ENCODE measurements at regions not wholly inside any gene's neighbourhood (a gene's known extent, or its start where the extent isn't known, plus 50 kb on each side); places are given as distances from the start of the nearest gene placed in this dataset.

DNA sequence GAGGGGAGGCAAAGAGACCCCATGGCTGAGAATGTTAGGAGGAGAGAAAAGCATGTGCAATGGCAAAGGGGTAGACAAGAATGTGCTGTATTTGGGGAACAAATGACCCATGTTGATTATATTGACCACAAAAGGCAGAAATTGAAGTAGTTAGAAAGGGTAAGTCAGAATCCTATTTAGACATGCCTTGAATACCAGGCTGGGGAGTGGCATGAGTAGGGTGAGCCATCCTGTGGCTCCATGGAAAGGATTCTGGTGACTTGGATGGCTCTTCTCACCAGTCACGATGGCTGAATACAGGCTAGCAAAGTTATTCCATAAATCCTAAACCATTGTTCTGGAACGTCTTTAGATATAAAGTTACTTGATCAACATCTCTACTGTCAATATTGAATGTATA is 73.4 kb upstream of the MEF2C start:
- no peak for DNase-seq (ENCODE audit: low spot score)

DNA sequence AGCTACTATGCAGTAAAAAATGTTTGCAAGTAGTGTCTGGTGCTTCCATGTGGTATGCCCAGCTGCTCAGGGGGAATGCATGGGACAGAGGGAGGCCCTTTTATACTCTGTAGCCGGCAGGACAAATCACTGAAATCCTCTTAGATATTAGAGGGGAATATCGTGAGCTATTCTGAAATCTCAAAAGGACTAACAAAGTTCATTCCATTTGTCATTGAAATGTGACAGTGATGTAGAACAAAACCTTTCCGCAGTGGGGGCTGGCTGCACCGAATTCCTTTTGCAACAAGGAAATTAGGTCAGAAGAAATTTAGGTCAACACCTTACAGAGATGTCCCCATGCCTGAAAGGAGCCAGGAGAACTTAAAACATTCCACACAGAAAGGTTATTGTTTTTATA is 72.4 kb upstream of the MEF2C start:
- no peak for DNase-seq (ENCODE audit: low spot score)

DNA sequence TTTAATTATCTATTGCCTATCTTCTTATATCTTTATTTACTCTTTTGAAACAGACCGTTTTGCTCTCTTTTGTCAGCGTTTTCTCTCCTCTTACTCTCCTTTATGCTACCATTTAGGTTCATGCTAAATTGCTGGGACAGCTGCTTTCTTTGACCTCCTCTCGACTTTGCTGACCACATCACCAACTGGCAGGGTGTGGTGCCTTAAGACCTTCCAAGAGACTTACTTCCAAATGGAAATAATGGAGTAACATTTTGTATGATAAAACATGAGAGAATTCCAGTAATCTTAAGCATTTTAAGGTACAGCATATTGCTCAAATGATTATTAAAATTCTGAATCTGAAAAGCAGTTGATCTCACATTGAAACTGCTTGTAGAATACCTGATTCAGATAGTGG is 71.5 kb upstream of the MEF2C start:
- no peak for DNase-seq (ENCODE audit: low spot score)

DNA sequence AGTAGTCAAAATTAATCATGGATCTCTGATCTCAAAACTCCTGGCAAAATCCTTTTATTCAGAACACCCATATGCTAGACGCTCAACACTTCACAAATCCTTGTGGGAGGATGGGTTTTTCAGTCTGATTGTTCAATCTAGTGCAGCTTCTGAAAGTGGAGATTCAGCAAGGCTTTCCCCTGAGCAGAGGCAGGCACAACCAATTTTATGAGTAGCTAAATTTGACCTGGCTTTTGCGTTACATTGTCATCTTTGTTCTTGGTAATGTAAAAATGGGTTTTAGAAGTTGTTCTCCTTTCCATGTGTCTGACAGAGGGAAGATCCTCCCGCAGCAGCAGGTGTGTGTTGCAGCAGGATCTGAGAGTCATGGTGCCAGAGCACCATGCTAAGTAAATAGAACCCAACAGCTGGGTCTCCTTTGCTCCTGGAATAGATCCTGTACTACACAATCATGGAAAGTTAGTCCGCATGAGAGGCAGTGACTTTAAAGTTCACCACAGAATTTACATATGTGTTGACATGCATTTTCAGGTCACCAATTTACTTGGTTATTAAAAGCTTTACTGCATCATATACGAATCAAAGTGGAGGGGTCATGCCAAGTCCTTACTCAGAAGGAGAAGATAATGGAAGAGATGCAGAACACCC is 70.1 kb upstream of the MEF2C start:
- no peak for DNase-seq (ENCODE audit: low spot score)

DNA sequence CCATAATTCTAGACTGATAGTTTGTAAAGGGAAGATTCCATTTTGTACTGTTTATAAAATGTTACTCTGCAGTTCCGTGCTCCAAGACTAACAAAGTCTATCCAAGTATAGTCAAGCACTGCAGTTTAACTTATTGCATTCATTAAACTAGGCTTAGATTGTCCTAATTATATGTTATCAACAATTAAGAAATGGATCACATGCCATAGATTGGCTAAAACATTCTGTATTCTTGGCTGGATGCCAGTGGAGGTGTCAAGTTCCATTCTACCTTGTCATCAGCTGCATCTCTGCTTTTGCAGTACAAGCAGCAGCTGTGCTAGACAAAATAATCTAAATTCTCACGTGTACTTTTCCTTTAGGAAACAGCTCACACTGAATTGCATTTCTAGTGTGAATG is 69.4 kb upstream of the MEF2C start:
- DNase-seq (ENCODE audit: low spot score): no peak

DNA sequence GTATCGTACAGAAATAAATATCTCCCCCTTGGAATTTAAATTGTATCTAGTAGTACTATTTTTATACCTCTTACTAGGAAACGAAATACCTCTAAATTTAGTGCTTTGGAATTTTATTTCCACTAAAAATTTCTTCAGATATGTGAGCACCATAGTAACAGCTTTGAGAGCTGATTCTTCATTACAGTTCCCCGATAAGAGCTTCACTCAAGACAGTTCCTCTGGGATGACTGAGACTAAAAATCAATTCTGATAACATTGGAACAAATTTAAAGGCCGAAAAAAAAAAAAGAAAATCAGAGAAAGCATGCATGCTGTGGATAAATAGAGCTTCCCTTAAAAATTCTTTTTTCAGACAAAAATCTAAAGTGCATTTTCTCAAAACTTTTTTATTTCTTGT is 68.5 kb upstream of the MEF2C start:
- DNase-seq (ENCODE audit: low spot score): no peak

DNA sequence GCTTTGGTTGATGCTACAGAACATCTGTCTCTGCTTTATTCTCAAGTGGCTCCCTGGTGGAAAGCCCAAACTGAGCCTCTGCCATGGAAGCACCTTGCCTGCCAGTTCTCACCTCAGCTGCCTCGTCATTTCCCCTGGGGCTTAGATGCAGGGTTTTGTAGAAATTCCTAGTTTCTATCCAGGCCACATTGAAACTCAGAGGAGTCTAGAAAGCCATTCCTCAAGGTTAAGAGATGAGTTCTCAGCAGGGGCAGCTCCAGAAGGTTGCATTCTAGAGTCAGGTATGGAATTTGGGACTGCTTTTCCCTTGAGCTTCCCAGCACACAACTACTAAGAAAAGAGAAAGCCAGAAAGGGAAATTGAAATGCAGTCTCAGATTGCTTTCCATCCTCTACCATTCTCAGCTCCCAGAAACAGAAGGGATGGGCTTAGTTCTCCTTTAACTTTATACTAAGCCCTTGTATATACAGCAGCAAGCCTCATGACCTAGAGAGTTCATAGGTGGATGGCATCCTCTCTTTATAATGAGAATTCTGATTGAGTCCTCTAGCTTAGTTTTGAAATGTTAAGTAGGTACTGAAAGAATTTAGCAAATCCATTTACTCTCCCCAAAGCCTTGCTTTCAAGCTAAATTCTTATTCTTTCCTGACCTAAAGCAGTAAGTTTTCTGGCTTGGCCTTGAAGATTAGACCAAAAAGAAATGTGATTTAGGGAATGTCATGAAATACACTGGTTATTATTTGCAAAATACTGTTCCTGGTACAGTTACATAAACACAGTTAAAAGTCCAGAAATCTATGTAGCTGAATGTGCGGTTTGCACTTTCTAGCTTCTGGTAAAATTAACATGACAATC is 66.0 kb upstream of the MEF2C start:
- no peak for DNase-seq (ENCODE audit: low spot score)

DNA sequence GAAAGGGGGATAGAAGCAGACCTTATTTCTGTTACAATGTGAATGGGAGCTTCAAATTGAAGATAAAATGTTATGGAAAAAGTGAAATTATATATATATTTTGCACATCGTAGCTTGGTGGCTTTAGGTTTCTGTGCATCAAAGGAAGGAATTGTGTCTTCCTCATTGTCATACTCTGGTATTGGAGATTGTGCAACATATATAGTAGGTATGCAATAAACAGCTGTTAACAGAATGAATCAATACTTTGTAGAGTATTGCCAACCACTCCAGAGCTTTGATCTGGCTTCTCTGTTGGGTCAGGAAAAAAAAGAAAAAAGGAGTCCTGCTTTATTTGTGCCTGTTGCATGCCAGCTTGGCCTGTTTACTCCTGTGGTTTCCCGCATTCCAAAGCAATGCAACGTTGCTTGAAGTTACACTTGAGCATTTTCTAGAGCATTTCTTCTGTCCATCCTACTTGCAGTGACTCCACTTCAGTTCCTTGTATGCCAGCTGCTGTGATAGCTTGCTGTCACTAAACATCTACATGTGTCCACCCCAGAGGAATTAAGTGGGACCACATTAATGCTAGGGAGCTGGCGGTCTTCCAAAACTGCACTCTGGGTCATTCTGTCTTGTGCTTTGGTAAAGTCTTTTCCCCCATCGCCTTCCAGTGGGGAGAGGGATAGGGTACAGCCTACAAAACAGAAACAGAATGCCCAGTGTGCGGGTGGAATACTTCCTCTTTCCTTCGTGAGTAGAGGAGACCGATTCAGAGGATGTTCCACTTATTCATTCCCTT is 62.0 kb upstream of the MEF2C start:
- DNase-seq (ENCODE audit: low spot score): peak; percentile 34

DNA sequence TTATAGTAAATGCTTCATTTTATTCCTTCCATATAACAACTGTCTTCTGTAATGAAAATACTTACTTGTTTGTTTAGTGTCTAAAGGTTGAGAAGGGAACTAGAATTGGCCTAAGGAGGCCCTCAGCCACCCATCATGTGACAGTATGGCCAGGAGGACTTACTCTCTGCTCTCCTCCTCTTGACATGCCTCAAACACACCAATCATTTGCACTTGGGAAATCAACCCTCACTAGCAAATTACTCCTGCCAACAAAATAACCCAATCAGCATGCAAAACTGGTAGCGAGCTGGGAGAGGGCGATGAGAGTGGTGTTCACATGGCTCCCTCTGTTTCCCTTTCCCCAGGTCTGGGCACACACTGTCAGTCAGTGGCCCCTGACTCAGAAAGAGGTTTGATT is 58.6 kb upstream of the MEF2C start:
- no peak for DNase-seq (ENCODE audit: low spot score)

DNA sequence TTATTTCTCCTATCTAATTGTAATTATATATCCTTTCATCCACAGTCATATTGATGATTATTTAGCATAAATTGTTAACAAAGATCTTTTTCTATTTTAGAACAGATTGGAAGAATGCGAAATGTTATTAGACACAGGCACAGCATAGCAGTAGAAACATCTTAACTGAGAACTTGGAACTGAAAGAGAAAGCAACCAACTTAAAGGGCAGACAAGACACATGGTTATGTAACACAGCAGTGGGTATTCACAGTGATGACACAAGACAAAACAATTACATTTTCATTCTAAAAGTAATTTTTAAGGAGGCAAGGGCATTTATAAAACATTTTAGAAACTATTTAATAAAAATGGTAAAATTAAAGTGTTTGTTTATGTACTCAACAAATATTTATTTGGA is 57.7 kb upstream of the MEF2C start:
- no peak for DNase-seq (ENCODE audit: low spot score)

DNA sequence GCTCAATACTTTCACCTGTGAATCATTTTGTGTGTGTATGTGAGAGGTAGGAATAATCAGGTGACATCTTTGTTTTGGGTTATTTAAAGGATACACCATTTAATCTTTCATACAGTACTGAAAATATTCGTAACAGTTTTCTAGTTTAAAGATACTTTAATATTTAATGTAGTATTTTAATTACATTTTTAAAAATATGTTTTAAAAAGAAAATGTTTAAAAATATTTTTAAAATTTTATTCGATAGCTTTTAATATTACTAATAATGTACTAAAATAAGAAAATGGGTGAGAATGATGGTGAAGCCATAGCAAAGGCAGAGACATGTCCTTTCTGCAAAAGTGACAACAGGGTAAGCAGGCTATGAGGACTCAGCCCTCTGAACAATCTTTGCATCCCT is 56.3 kb upstream of the MEF2C start:
- no peak for DNase-seq (ENCODE audit: low spot score)

DNA sequence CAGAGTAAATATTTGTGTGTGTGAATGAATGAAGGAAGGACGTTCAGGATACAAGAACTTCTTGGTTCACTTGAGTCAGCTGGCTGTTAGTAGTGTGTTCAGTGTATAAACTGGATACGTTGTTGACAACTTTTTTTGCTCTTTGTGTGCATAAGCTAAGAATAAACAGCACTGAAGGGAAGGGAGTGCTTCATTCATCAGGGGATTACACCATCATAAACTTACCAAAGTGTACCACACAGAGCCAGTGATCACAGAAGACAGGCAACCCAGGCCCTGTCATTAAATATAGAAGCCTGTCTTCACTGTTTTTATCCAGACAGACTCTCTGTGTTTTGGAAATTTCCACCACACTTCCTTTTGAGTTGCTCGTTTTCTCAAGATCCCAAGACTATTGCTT is 55.5 kb upstream of the MEF2C start:
- no peak for DNase-seq (ENCODE audit: low spot score)

DNA sequence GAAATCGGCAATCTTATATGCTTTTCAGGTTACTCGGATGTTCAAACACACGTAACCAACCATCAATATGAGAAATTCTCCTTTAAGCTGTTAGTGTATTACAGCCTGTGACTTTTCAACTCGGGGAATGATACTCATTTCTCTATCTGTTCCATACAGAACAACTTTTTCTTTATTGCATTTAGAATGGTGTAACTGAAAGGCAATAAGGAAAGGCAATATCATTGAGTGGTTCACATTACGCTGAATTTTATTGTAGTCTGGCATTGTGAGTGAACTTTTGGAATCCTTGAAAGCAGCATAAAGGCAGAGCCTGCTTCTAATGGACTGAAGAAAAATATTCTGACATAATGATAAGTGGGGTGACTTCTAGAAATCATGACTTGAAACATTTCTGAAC is 54.4 kb upstream of the MEF2C start:
- no peak for DNase-seq (ENCODE audit: low spot score)

DNA sequence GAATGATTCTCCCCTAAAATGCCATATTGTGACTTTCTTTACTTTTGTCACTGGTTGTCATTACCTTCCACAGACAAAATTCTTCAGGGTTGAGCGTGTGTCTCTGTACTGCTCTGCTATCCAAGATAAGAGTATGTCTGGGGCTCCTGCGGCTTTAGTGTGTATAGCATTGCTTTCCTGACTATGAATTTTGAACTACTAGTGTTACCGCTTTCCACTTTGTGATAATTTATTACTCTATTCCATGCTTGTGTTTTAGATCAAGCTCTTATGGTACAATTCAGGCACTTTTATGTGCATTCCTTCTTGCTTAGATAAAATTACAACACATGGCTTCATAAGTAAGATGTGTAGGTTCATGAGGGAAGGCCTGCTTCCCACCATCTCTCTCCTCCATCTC is 51.5 kb upstream of the MEF2C start:
- no peak for DNase-seq (ENCODE audit: low spot score)

Measured in AG08396 (cell line).